OCI-LY3 (cell line): ENCODE measurements at regions not wholly inside any gene's neighbourhood (a gene's known extent, or its start where the extent isn't known, plus 50 kb on each side); places are given as distances from the start of the nearest gene placed in this dataset.

ENCODE experiments used
- H2AFZ ChIP-seq: fragments of 200-600, 300-600 bp; shearing (Covaris generic); 2 replicates; pipeline ENCODE4 v1.6.0; 2014; ENCODE audit warnings: antibody characterized with exemption, low read depth, low read length
- H3K27ac ChIP-seq: fragments of 200-600, 300-600 bp; sonication (generic); 2 replicates; pipeline ENCODE4 v1.5.1; 2014; ENCODE audit warnings: mild to moderate bottlenecking, low read length, moderate library complexity, mixed read lengths
- H3K27me3 ChIP-seq: fragments of 200-600, 300-600 bp; sonication (generic); 2 replicates; pipeline ENCODE4 v1.6.1; 2014; ENCODE audit warnings: low read depth, low read length, mixed read lengths
- H3K36me3 ChIP-seq: fragments of 200-600, 300-600 bp; sonication (generic); replicated peaks from 2 replicates; pipeline ENCODE3; 2014; ENCODE audit warnings: low read depth, low read length, mixed read lengths
- H3K4me1 ChIP-seq: fragments of 300-600, 200-600 bp; sonication (generic); 2 replicates; pipeline ENCODE4 v1.6.1; 2014; ENCODE audit warnings: low read length, mixed read lengths
- H3K4me2 ChIP-seq: fragments of 200-600, 300-600 bp; sonication (generic); 2 replicates; pipeline ENCODE4 v1.6.1; 2014; ENCODE audit warnings: low read length, mixed read lengths
- H3K4me3 ChIP-seq: fragments of 300-600, 200-600 bp; sonication (generic); 2 replicates; pipeline ENCODE4 v1.5.1; 2014; ENCODE audit warnings: antibody characterized with exemption, mild to moderate bottlenecking, low read length, moderate library complexity
- H3K79me2 ChIP-seq: fragments of 300-600, 200-600 bp; shearing (Covaris generic); 2 replicates; pipeline ENCODE4 v1.6.1; 2014; ENCODE audit warnings: mild to moderate bottlenecking, low read length, mixed read lengths
- H3K9ac ChIP-seq: fragments of 300-600, 200-600 bp; shearing (Covaris generic); 2 replicates; pipeline ENCODE4 v1.6.0; 2014; ENCODE audit warnings: mild to moderate bottlenecking, low read length, moderate library complexity
- H3K9me3 ChIP-seq: fragments of 200-600, 300-600 bp; shearing (Covaris generic); 2 replicates; pipeline ENCODE4 v1.6.1; 2014; ENCODE audit warnings: low read length, mixed read lengths; ENCODE audit not compliant: insufficient read depth
- H4K20me1 ChIP-seq: fragments of 200-600, 300-600 bp; sonication (generic); 2 replicates; pipeline ENCODE4 v1.6.1; 2016; ENCODE audit warnings: low read length, mixed read lengths; ENCODE audit not compliant: insufficient read depth
- CTCF ChIP-seq: fragments of 200-600, 300-600 bp; sonication (generic); IDR thresholded peaks from 2 replicates; pipeline ENCODE4 v1.5.1; 2014; ENCODE audit warnings: antibody characterized with exemption, low read length, low read depth
- EZH2phosphoT487 ChIP-seq: fragments of 200-600 bp; shearing (Covaris generic); IDR thresholded peaks from 2 replicates; pipeline ENCODE4 v1.6.1; 2018; ENCODE audit warnings: antibody characterized with exemption, mixed run types, low read depth

DNA sequence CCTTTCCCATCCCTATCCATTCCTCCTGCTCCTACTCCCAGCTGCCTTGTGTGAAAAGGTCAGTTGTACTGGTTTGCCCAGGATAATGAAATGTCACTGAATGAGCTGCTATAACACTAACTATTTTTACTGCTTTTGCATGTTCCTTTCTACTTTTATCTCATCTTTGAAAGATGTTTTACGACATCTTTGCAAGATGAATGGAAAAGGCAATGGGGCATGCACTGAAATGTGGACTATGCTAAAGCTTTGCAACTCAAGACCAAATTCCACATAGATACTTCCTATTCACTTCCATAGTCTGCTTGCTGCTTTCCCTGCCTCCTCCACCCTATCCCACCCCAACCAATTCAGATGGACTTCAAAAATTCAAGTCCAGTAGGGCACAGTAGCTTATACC lies 111.3 kb downstream of the SETD4 start:
- Histone ChIP-seq H2AFZ (no peak overlapping the region), H3K27me3 (peaks cover 3% of the 10 kb centered on the region; the same call in 1 of the 2 replicates), H3K4me3 (no peak overlapping the region), H3K36me3 (no peaks in the 10 kb centered on the region), H3K79me2 (no peaks in the 10 kb centered on the region), H4K20me1 (no peaks in the 10 kb centered on the region), H3K4me2 (no peak overlapping the region), H3K4me1 (no peaks in the 10 kb centered on the region), H3K27ac (no peak overlapping the region), H3K9me3 (no peaks in the 10 kb centered on the region), H3K9ac (no peak overlapping the region)
- TF ChIP-seq EZH2phosphoT487: no peak
- TF ChIP-seq CTCF: no peak

DNA sequence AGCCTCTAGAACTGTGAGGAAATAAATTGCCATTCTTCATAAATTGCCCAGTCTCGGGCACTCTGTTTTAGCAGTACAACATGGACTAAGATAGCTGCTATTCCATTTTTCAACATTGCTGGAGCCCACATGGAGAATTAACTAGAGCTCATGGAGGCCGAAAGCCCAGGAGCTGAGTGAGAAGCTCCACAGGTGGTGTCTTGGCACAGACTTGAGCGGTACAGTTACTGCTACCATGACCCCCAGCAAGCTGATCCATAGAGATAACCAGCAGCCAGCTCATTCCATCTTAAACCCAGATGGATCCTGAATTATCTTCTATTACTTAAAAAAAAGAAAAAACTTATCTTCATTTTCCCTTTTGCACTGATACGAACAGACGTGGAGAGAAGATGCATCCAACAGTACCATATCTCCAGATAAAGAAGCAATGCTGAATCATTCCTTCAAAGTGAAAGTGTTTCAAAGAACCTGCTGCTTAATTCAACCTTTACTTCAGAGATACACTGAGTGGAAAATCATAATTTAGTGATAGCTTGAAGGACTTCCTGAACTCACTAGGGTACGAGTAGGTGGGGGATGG lies 115.1 kb downstream of the SETD4 start:
- no peak overlapping the region for H3K27ac ChIP-seq
- H3K27me3 ChIP-seq: no peaks in the 10 kb centered on the region
- H2AFZ ChIP-seq: no peak overlapping the region
- no peak overlapping the region for H3K4me3 ChIP-seq
- peaks cover 15% of the 10 kb centered on the region for H3K4me1 ChIP-seq
- no peak overlapping the region for H3K4me2 ChIP-seq
- H3K9me3 ChIP-seq: no peaks in the 10 kb centered on the region
- H4K20me1 ChIP-seq: no peaks in the 10 kb centered on the region
- TF ChIP-seq CTCF (no peak), EZH2phosphoT487 (no peak)
- no peaks in the 10 kb centered on the region for H3K36me3 ChIP-seq
- no peaks in the 10 kb centered on the region for H3K79me2 ChIP-seq
- H3K9ac ChIP-seq: no peak overlapping the region

- Histone ChIP-seq H4K20me1 (no peaks in the 10 kb centered on the region), H3K27me3 (no peaks in the 10 kb centered on the region), H3K9ac (no peak overlapping the region), H3K36me3 (no peaks in the 10 kb centered on the region), H3K9me3 (no peaks in the 10 kb centered on the region), H3K4me1 (peaks cover 21% of the 10 kb centered on the region), H3K4me2 (no peak overlapping the region), H3K4me3 (no peak overlapping the region), H2AFZ (no peak overlapping the region), H3K79me2 (no peaks in the 10 kb centered on the region), H3K27ac (no peak overlapping the region)
- TF ChIP-seq CTCF: no peak
- TF ChIP-seq EZH2phosphoT487: no peak
Observed at GRCh38 chr21:35943752-35944151, 116.6 kb downstream of the SETD4 start.

DNA sequence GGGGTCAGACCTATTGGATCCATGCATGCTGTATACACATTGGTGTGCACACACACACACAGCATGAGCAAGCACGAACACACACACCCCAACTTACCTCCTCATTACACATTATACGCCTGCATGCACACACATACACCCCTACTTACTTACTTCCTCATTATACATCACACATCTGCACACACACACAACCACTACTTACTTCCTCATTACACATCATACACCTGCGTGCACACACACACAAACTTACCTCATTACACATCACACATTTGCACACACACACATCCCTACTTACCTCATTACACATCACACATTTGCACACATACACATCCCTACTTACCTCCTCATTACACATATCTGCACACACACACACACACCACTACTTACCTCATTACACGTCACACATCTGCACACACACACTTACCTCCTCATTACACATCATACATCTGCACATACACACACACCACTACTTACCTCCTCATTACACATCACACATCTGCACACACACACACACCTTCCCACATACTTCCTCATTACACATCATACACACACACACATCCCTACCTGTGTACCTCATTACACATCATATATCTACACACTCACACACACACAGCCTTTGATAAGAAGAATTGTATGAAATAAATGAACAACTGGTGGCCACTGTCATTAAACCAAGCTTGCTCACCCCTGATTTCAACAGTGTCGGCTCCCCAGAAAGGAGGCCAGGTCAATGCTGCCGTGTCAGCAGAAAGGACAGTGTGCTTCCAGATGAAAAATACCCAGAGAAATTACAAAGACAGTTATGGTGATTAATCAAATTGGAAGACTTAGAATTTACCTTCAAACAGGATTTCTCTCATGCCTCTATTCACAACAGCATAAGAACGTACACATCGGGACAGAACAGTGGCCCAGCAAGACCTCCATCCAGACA lies 117.8 kb downstream of the SETD4 start:
- Histone ChIP-seq H3K27ac (no peak overlapping the region), H3K4me1 (peaks cover 21% of the 10 kb centered on the region), H3K36me3 (no peaks in the 10 kb centered on the region), H3K9ac (no peak overlapping the region), H3K4me3 (no peak overlapping the region), H2AFZ (no peak overlapping the region), H3K4me2 (peak overlapping the region; percentile 22), H3K9me3 (no peaks in the 10 kb centered on the region), H4K20me1 (no peaks in the 10 kb centered on the region), H3K27me3 (no peaks in the 10 kb centered on the region), H3K79me2 (no peaks in the 10 kb centered on the region)
- TF ChIP-seq CTCF (no peak), EZH2phosphoT487 (no peak)
